GM12878 (cell line): ENCODE measurements at regions not wholly inside any gene's neighbourhood (a gene's known extent, or its start where the extent isn't known, plus 50 kb on each side); places are given as distances from the start of the nearest gene placed in this dataset.

Source experiments
- ATAC-seq: fragments of 200-7000 bp; cut with Tn5 transposase; 3 replicates; pipeline ENCODE4 v1.9.1; 2020; ENCODE audit warnings: mild to moderate bottlenecking, moderate library complexity
- BruUV-seq: library from RNA; stranded (reverse); fragments of 400-500 nt; replicated peaks from 2 replicates; lab custom pipeline; 2021; lab: Mats Ljungman, UMichigan
- CTCF ChIA-PET: fragments of 300-600 bp; sonication (Branson Sonifier 250); formaldehyde crosslinking; extraction: SDS; loops from one replicate; lab custom pipeline; 2021; ENCODE audit warnings: inconsistent platforms; lab: Yijun Ruan, JAX
- POLR2A ChIA-PET: fragments of 350-600 bp; formaldehyde crosslinking; extraction: SDS; loops from one replicate; lab custom pipeline; 2021; ENCODE audit warnings: inconsistent platforms; lab: Charles Lee
- RAD21 ChIA-PET: fragments of 300-600 bp; sonication (Branson Sonifier 250); formaldehyde crosslinking; loops from one replicate; lab custom pipeline; 2023; ENCODE audit warnings: antibody characterized with exemption; ENCODE audit not compliant: unreplicated experiment; lab: Charles Lee
- SMC1A ChIA-PET: fragments of 300-600 bp; sonication (Branson Sonifier 250); formaldehyde crosslinking; loops from one replicate; lab custom pipeline; 2023; ENCODE audit not compliant: unreplicated experiment, uncharacterized antibody; lab: Charles Lee
- DNase-seq: peaks from one replicate; pipeline ENCODE4 v3.0.0-alpha.2; 2011; ENCODE audit warnings: low read depth, low spot score
- FAIRE-seq: peaks from 3 replicates; lab custom pipeline; 2011; peaks lifted over from hg19 to GRCh38; lab: Jason Lieb, UNC
- H2AFZ ChIP-seq: 2 replicates; pipeline ENCODE4 v1.6.0; 2011; ENCODE audit warnings: low read depth, low read length, control low read depth; ENCODE audit not compliant: control insufficient read depth
- H3K27ac ChIP-seq: 2 replicates; pipeline ENCODE4 v1.5.1; 2011; ENCODE audit warnings: control low read depth; ENCODE audit not compliant: control insufficient read depth, insufficient read depth
- H3K27me3 ChIP-seq, 2 experiments: replicated peaks in 1 of 2; 2 replicates each; pipeline versions ENCODE4 v1.6.0 to v1.6.1; 2011; ENCODE audit warnings: low read length in 1 of 2; ENCODE audit not compliant: control insufficient read depth in 2 of 2, insufficient read depth in 2 of 2
- H3K36me3 ChIP-seq, 2 experiments: 2 replicates each; pipeline ENCODE4 v1.5.1; 2011; ENCODE audit warnings: low read length in 1 of 2; ENCODE audit not compliant: control insufficient read depth in 2 of 2, insufficient read depth in 2 of 2
- H3K4me1 ChIP-seq: 2 replicates; pipeline ENCODE4 v1.6.1; 2011; ENCODE audit warnings: mild to moderate bottlenecking, low read length, moderate library complexity, mixed read lengths; ENCODE audit not compliant: control insufficient read depth, insufficient read depth
- H3K4me2 ChIP-seq: 2 replicates; pipeline ENCODE4 v1.6.0; 2011; ENCODE audit warnings: control low read depth; ENCODE audit not compliant: control insufficient read depth, insufficient read depth
- H3K4me3 ChIP-seq: fragments of 200-600 bp; sonication (generic); 2 replicates; pipeline ENCODE4 v1.5.1; 2016
- H3K79me2 ChIP-seq: 2 replicates; pipeline ENCODE4 v1.6.0; 2011; ENCODE audit warnings: low read length; ENCODE audit not compliant: control insufficient read depth, insufficient read depth
- H3K9ac ChIP-seq: 2 replicates; pipeline ENCODE4 v1.8.0; 2011; ENCODE audit warnings: low read length, control low read depth, mixed read lengths; ENCODE audit not compliant: control insufficient read depth, insufficient read depth
- H3K9me3 ChIP-seq: replicated peaks from 3 replicates; pipeline ENCODE4 v1.5.1; 2011; ENCODE audit warnings: mild to moderate bottlenecking, low read length; ENCODE audit not compliant: control insufficient read depth, insufficient read depth
- H4K20me1 ChIP-seq: 2 replicates; pipeline ENCODE4 v1.6.0; 2011; ENCODE audit not compliant: control insufficient read depth, insufficient read depth
- BRCA1 ChIP-seq: IDR thresholded peaks from 2 replicates; pipeline ENCODE4 v1.6.1; 2011; ENCODE audit warnings: low read depth, low read length, improper control_type of control experiment
- CBX5 ChIP-seq: sonication (generic); IDR thresholded peaks from 2 replicates; pipeline ENCODE4 v1.6.1; 2016; ENCODE audit warnings: low read depth, moderate library complexity, mild to moderate bottlenecking, inconsistent platforms
- CHD2 ChIP-seq: IDR thresholded peaks from 2 replicates; pipeline ENCODE4 v1.6.1; 2011; ENCODE audit warnings: low read depth, low read length, improper control_type of control experiment, borderline replicate concordance
- EED ChIP-seq: sonication (generic); IDR thresholded peaks from 2 replicates; pipeline ENCODE4 v1.6.1; 2016; ENCODE audit warnings: antibody characterized with exemption, low read depth
- EZH2 ChIP-seq: IDR thresholded peaks from 2 replicates; pipeline ENCODE4 v1.6.1; 2012; ENCODE audit warnings: low read depth, mild to moderate bottlenecking, control low read depth, inconsistent platforms, low read length, borderline replicate concordance; ENCODE audit not compliant: control insufficient read depth
- MTA2 ChIP-seq: fragments of 450-650 bp; IDR thresholded peaks from 2 replicates; pipeline ENCODE4 v1.6.1; 2016; ENCODE audit warnings: low read depth, mild to moderate bottlenecking, moderate library complexity
- MXI1 ChIP-seq: fragments of 150-350 bp; IDR thresholded peaks from 2 replicates; pipeline ENCODE4 v1.6.1; 2011; ENCODE audit warnings: low read depth, mild to moderate bottlenecking, inconsistent platforms, low read length, improper control_type of control experiment
- POLR2AphosphoS2 ChIP-seq: IDR thresholded peaks from 2 replicates; pipeline ENCODE4 v1.6.1; 2011; ENCODE audit warnings: low read depth, mild to moderate bottlenecking, low read length, improper control_type of control experiment, moderate library complexity
- RFX5 ChIP-seq: IDR thresholded peaks from 2 replicates; pipeline ENCODE4 v1.6.1; 2011; ENCODE audit warnings: low read depth, low read length, improper control_type of control experiment
- SREBF1 ChIP-seq: IDR thresholded peaks from 2 replicates; pipeline ENCODE4 v1.6.1; 2012; ENCODE audit warnings: mild to moderate bottlenecking, low read length
- STAT1 ChIP-seq: fragments of 450-650 bp; conservative IDR thresholded peaks from 2 replicates; pipeline ENCODE4 v1.6.1; 2014; ENCODE audit warnings: antibody characterized with exemption, mild to moderate bottlenecking
- whole genome bisulfite sequencing: methylation state at CpG from one replicate; pipeline ENCODE4 v1.1.6; 2016; ENCODE audit warnings: low lambda C conversion rate; ENCODE audit not compliant: insufficient replicate concordance, insufficient coverage; ENCODE audit errors: missing lambda C conversion rate; 5-methylcytosine and 5-hydroxymethylcytosine counted together
- in situ Hi-C: fragments of 300-500 bp; cut with MboI; formaldehyde crosslinking; loops from 9 replicates; pipeline ENCODE4 v1.14.3; 2018; ENCODE audit warnings: mixed read lengths
- intact Hi-C: fragments of 100-400 bp; cut with micrococcal nuclease; formaldehyde crosslinking; loops from one replicate; pipeline ENCODE4 v1.14.2; 2022; ENCODE audit not compliant: unreplicated experiment
- TF ChIP-seq, protein P1 (sequence below): IDR thresholded peaks from 2 replicates; pipeline ENCODE4 v1.6.1; 2011; ENCODE audit warnings: borderline replicate concordance, low read depth, mild to moderate bottlenecking, moderate library complexity, mixed read lengths, low read length; ENCODE audit not compliant: insufficient read depth; ENCODE audit errors: extremely low read length
- TF ChIP-seq, protein P2 (sequence below): fragments of 450-650 bp; IDR thresholded peaks from 2 replicates; pipeline ENCODE4 v1.6.1; 2017; ENCODE audit warnings: mild to moderate bottlenecking, low read depth, inconsistent platforms; ENCODE audit not compliant: poor library complexity, severe bottlenecking
- TF ChIP-seq, protein P3 (sequence below): fragments of 450-650 bp; IDR thresholded peaks from 2 replicates; pipeline ENCODE4 v1.6.1; 2017; ENCODE audit warnings: mild to moderate bottlenecking

DNA sequence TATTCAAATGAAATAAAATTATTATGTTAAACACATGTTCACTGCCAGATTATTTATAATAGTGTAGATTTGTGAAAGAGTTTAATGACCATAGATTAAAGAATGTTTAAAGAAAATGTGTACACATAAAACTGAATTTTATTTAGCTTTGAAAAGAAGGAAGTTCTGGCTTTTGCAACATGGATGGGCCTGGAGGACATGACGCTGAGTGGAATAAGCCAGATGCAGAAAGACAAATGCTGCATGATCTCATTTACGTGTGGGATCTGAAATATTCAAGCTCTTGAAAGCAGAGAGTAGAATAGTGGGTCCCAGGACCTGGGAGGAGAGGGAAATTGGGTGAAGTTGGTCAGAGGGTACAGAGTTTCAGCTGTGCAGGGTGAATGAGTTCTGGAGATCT lies 1261.2 kb downstream of the TMEM121 start:
- DNase-seq: no peak
- 77% methylated on average over 2 of the region's 2 CpGs for WGBS
- Histone ChIP-seq H2AFZ (no peak overlapping the region), H3K27ac (no peak overlapping the region), H3K9me3 (no peaks in the 10 kb centered on the region), H4K20me1 (no peaks in the 10 kb centered on the region), H3K79me2 (no peaks in the 10 kb centered on the region), H3K27me3 (no peaks in the 10 kb centered on the region), H3K9ac (no peak overlapping the region), H3K4me1 (no peaks in the 10 kb centered on the region), H3K36me3 (no peaks in the 10 kb centered on the region), H3K4me2 (no peak overlapping the region), H3K4me3 (no peak overlapping the region)
- no peak for ATAC-seq
- in situ Hi-C loops (no loop called here), intact Hi-C loops (no loop called here)
- SMC1A ChIA-PET: interaction anchor here (1.0 to 1.3 kb wide), 2 partner anchors 11 to 86 kb away, joined by 4 to 5 read pairs; no protein-coding TSS in a partner anchor
- FAIRE-seq: no peak
- RAD21 ChIA-PET: no interaction called here
- BruUV-seq: no TSS peak
- TF ChIP-seq SREBF1 (no peak), CHD2 (no peak), EED (no peak), EZH2 (no peak)
- TF ChIP-seq, protein P1, sequence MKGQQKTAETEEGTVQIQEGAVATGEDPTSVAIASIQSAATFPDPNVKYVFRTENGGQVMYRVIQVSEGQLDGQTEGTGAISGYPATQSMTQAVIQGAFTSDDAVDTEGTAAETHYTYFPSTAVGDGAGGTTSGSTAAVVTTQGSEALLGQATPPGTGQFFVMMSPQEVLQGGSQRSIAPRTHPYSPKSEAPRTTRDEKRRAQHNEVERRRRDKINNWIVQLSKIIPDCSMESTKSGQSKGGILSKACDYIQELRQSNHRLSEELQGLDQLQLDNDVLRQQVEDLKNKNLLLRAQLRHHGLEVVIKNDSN: no peak
- POLR2A ChIA-PET: no interaction called here
- CTCF ChIA-PET: interaction anchor here (1.4 to 4.3 kb wide), 2 partner anchors 12 to 43 kb away, joined by 6 to 36 read pairs; no protein-coding TSS in a partner anchor

GRCh38 chr14:106788534-106788933 lies 1262.2 kb downstream of the TMEM121 start:
- Histone ChIP-seq H3K9ac (no peak overlapping the region), H3K36me3 (no peaks in the 10 kb centered on the region), H3K4me2 (no peak overlapping the region), H3K27me3 (no peaks in the 10 kb centered on the region), H3K4me3 (no peak overlapping the region), H3K27ac (no peak overlapping the region), H3K4me1 (no peaks in the 10 kb centered on the region), H2AFZ (no peak overlapping the region; the same call in 1 of the 2 replicates), H3K79me2 (no peaks in the 10 kb centered on the region), H4K20me1 (no peaks in the 10 kb centered on the region), H3K9me3 (no peaks in the 10 kb centered on the region)
- in situ Hi-C loops: no loop called here
- 27% methylated on average over 6 of the region's 6 CpGs for WGBS
- ChIA-PET SMC1A (interaction anchor here (1.3 to 1.5 kb wide), 2 partner anchors 34 to 85 kb away, joined by 3 to 5 read pairs; no protein-coding TSS in a partner anchor), RAD21 (interaction anchor here (0.6 kb wide), 1 partner anchor 94 kb away, joined by 4 read pairs; no protein-coding TSS in a partner anchor), POLR2A (no interaction called here), CTCF (interaction anchor here (0.6 to 4.7 kb wide), 5 partner anchors 13 to 549 kb away, joined by 3 to 36 read pairs (median 16); no protein-coding TSS in a partner anchor)
- BruUV-seq: no TSS peak
- ATAC-seq (no peak), FAIRE-seq (no peak), DNase-seq (no peak)
- intact Hi-C loops: no loop called here
- TF ChIP-seq BRCA1 (no peak), CBX5 (no peak), MXI1 (no peak), STAT1 (no peak), POLR2AphosphoS2 (no peak), RFX5 (no peak), MTA2 (no peak)
- TF ChIP-seq, protein P2, sequence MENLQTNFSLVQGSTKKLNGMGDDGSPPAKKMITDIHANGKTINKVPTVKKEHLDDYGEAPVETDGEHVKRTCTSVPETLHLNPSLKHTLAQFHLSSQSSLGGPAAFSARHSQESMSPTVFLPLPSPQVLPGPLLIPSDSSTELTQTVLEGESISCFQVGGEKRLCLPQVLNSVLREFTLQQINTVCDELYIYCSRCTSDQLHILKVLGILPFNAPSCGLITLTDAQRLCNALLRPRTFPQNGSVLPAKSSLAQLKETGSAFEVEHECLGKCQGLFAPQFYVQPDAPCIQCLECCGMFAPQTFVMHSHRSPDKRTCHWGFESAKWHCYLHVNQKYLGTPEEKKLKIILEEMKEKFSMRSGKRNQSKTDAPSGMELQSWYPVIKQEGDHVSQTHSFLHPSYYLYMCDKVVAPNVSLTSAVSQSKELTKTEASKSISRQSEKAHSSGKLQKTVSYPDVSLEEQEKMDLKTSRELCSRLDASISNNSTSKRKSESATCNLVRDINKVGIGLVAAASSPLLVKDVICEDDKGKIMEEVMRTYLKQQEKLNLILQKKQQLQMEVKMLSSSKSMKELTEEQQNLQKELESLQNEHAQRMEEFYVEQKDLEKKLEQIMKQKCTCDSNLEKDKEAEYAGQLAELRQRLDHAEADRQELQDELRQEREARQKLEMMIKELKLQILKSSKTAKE: no peak
- TF ChIP-seq, protein P3, sequence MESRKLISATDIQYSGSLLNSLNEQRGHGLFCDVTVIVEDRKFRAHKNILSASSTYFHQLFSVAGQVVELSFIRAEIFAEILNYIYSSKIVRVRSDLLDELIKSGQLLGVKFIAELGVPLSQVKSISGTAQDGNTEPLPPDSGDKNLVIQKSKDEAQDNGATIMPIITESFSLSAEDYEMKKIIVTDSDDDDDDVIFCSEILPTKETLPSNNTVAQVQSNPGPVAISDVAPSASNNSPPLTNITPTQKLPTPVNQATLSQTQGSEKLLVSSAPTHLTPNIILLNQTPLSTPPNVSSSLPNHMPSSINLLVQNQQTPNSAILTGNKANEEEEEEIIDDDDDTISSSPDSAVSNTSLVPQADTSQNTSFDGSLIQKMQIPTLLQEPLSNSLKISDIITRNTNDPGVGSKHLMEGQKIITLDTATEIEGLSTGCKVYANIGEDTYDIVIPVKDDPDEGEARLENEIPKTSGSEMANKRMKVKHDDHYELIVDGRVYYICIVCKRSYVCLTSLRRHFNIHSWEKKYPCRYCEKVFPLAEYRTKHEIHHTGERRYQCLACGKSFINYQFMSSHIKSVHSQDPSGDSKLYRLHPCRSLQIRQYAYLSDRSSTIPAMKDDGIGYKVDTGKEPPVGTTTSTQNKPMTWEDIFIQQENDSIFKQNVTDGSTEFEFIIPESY: no peak
